ENCODE measurements at regions not wholly inside any gene's neighbourhood (a gene's known extent, or its start where the extent isn't known, plus 50 kb on each side); places are given as distances from the start of the nearest gene placed in this dataset.

DNA sequence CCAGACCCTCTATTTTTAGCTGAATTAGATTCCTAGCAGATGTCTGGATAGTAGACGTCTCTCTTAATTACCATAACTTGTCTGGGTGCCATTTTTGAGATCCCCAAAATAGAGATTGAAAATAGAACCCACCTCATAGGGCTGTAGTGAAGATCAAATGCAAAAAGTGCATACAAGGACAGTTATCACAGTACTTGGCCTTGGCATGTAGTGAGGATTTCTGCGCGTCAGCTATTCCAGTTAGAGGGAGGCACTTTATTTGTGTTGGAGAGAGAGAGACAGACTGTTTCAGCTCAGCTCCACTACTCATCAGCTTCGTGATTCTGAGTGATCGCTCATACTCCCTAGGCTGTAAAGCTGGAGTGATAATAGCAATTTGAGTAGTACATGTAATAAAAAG lies 59.6 kb upstream of the CDH13 start:
- no peak for DNase-seq

DNA sequence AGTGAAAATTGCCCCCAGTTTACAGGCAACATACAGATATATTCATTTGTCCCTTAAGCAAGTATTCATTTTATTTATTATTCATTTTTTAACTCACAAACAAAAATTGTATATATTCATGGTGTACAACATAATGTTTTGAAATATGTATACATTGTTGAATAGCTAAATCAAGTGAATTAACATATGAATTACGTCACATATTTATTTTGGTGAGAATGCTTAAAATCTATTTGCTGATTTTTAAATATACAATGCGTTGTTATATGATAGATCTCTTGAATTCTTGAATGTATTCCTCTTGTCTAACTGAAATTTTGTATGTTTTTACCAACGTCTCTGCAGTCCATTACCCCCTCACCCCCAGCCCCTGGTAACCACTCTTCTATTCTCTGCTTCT lies 63.4 kb upstream of the CDH13 start:
- no peak for DNase-seq

DNA sequence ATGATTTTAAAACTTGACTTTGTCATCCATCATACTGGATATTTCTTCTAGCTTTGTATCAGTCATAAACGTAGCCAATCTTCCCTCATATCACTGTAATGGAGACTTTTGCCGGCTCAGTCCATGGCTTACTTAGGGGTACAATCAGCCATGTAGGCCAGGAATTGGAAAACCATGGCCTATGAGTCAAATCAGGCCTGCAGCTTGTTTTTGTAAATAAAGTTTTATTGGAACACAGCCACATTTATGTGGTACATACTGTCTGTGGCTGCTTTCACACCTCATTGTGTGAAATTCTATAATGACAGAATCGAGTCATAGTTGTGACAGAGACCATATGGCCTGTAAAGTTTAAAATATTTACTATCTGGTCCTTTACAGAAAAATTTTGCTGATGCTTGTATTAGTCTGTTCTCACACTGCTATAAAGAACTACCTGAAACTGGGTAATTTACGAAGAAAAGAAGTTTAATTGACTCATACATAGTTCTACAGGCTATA lies 64.5 kb upstream of the CDH13 start:
- DNase-seq = no peak

DNA sequence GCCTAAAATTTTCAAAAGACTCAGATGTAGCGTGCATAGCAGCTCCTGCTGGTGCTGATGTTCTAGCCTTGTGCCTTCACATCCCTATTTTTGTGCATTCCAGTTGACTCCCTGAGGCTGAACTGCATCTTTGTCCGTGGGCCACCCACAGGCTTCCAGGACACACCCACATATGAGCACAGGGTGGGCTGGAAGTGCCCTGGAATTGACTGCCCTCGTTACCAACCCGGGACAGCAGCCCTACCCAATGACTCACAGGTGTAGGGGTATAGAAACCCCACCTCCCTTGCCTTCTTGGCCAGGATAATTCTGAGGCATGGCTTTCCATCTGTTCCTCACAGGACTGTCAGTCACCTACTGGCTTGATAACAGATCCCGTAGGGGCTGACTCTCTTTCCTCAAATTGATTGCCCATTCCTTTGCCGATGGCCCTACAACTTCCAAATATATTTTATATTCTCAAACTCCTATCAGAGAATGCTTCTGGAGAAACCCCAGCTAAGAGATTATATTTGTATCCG lies 65.9 kb upstream of the CDH13 start:
- no peak for DNase-seq

DNA sequence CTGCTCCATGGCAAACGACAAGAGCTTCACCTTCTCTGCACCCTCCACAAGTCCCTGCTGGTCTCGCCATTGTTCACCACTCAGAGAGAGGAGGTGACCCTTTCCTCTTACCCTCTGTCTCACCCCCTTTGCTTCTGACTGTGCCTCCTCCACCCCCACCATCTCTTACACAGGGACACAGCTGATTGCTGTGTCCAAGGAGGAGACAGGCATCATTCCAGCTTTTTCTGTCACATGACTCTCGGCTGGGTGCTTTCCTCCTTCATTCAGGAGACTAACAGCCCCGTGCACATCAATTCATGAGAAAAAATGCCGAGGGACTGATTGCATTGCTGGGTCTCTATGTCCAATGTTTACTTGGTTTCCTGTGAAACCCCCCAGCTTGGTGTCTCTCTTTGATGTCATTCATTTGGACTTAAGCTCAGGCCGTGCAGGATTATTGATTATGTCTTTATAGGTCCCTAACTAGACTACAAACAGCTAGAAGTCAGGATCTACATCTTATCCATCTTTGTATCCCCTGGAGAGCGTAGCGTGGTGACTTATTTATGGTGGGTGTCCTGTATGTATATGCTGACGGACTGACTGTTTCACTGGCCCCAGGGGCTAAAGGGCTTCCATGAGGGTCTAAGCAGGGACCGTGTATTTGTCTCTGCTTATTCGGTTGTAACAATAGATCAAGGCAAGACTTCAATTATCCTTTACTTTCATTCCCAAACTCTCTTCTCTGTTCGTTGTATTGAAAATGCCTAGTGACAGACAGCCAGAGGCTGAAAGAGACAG lies 82.2 kb upstream of the CDH13 start:
- no peak for DNase-seq

DNA sequence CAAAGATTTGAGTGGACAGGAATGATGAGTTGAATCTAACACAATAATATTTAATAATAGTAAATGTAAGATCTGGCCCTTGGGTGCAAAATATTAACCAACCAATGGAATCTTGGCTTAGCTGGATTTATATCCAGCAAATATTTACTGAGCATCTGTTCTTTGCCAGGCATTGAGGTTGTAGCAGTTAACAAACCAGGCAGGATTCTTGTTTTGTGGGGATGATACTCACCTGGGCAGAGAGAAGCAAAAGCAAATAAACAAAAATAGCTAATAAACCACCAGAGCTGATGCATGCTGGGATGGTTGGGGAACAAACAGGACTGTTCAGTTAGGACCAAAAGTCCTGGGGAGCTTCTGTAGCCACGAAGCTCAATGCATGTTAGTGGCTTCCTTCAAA lies 84.1 kb upstream of the CDH13 start:
- DNase-seq = no peak

DNA sequence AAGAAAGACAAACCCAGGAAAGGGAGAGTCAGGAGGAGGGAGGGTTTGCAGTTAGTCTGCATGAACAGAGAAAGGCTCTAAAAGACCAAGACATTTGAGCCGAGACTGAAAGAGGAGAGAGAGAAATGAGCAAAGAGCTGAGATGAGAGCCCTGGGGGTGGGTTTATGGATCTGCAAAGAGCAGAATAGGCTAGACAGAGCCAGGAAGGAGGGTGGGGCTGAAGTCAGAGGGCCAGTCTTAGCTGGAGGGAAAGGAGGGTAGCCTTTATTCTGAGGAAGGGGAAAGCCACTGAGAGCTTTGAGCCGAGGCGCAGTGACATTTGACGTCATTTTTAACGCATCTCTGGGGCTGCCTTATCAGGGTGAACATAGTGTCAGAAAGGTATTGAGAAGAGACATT lies 85.7 kb upstream of the CDH13 start:
- no peak for DNase-seq

DNA sequence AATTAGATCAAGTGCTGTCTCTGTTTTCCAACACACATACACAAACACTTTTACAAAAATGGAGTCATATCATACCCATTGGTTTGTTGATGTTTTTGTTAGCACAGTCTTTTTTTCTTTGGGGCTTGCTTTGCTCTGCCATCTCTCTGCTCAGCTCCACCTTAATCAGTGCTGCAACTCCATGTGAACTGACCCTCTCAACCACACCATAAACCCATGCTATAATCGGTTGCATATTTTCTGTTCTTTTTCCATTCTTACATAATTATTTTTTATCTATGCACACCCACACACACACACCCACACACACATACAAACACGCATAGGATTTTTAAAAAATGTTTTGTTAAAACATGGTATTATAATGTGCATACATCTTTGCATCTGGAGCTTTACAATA lies 91.0 kb upstream of the CDH13 start:
- DNase-seq = no peak

DNA sequence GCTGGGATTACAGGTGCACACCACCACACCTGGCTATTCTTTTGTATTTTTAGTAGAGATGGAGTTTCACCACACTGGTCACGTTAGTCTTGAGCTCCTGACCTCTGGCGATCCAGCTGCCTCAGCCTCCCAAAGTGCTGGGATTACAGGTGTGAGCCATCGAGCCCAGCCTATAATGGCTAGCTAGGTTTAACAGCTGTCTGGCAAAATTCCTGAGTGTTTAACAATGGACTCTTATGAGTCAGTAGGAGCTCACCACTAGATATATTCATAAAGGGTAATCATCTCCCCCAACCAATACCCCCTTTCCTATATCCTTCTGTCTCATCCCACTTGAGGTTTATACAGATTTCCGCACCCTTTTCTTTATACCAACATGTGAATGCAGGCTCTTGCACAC lies 91.5 kb upstream of the CDH13 start:
- DNase-seq = no peak

DNA sequence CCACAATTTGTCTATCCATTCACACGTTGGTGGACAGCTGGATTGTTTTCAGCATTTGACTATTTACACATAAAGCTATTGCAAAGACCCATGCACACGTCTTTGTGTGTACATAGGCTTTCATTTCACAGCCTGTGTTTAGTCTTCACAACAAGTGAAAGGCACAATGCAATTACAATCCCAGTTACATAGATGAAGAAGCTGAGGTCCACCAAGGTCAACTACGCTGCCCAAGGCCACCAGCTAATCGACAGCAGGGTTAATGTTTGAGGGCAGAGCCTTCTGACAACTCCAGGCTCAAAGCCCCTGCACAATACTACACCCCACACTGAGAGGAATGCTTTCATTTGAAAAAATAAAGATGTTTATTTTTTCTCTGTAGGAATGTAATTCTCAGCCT lies 93.6 kb upstream of the CDH13 start:
- DNase-seq = no peak

DNA sequence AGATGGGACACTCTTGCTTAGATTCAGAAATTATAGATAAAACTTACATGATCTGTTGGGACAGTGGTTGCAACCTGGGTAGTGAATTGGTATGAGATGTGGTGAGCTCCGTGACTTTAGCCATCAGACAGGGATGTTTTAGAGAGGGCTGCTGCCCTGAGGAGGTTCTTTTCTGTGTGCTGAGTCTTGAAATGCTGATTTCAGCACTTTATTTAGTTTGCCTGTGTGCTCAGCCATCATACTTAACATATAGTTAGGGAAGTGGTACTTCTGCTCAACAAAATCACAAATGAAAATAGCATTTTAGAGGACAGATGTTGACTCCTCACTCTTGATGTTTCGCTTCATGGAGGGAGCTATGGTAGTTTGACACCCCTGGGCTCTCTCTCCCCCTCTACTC lies 95.9 kb upstream of the CDH13 start:
- no peak for DNase-seq

DNA sequence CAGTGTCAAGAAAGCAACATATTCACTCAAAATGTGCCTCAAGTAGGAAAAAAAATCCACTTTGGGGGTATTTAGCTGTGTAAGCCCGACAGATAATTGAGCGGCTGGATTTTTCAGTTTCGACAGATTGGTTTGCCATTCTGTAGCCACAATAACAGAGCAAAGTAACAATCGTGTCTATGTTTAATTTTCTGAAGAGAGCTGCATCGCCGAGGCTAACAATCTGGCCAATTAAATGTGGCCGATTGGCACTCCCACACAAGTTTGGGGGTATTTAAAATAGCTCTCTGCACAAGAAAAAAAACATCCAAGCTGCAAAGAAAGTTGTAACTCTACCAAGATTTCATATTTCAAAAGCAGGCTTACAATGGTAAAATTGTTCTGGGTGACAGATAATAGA lies 99.7 kb upstream of the CDH13 start:
- DNase-seq = no peak

DNA sequence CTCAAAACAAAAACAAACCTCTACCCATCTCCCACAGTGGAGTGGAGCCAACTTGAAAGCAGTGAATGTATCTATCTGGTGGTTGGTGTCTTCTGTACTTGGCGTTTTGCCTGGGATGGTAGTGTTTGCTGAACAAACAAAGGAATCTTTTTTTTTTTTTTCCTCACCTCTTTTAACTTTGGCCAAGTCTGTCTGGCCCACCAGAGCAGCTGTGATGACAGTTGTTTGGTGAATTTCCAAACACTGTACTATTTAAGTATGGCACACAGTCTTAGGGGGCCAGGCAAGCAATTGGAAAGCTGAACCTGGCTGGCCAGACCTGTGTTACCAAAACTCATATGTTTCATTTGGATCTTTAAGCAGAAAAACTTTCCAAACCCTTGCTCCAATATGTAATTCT lies 101.8 kb upstream of the CDH13 start:
- DNase-seq = no peak

DNA sequence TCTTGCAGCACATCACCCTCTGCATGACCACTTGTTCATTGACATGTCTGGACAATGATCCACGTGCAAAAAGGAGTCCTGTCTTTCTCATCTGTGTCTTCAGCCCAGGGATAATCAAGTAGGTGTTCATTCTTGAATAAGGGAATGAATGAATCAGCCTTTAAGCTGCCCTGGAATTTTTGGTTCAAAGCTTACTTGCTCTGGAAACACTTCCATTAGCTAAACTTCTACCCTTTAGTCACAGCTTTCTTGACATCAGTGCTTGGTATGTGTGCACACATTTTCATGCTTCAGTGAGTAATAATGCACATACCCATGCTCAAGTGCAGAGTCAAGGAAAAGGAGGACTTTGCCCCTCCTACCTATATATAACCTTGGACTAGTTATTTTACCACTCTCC lies 103.0 kb upstream of the CDH13 start:
- no peak for DNase-seq

DNA sequence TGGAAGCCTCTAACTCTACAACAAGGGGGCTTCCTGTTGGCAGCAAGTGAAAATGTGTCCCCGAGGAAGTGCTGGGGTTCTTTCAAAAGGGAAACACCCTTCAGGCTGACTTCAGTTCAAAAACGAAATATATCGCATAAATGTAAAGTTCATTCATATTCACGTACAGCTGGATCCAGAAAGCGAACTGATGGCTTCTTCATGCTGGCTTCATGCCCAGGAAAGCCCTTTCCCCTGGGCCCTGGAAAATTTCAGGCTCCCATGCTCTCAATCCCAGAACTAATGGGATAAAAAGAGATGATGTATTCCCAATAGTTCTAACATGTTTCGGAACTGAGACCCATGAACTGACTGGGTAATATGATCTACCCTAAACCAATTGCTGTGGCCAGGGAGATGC lies 104.7 kb upstream of the CDH13 start:
- no peak for DNase-seq

DNA sequence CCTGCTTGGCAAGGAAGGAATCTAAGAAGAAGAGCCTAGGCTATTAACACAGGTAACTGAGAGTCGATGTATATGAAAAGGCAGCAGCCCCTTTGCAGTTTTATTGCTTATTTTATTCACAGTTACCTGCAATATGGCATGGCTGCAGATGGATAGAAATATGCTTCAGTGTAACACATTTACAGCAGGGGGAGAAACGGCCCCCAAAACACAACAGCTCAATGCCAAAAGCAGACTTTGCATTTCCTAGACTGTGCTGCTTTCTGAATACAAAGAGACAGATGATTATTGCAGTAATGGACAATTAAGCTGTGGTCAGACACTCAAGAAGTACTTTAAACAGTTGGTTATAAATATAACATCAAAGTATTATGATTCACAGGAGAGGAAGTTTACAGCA lies 108.0 kb upstream of the CDH13 start:
- DNase-seq = no peak

DNA sequence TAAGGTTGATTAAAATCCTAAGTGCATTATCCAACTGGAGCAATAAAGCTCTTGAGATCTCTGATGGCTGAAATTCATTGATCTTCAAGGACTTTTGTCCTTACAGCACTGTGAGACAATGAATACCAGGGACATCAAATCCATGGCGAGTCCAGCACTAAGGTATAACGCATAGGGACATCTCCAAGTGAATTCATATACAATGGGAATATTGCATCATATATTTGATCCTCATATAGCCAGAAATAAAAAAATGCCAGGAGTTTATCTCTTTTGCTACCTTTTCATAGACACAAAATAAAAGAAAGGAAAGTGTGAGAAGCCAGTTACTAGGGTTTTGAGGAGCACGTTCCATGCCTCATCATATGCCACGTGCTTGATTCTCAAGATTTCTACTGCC lies 112.5 kb upstream of the CDH13 start:
- no peak for DNase-seq

DNA sequence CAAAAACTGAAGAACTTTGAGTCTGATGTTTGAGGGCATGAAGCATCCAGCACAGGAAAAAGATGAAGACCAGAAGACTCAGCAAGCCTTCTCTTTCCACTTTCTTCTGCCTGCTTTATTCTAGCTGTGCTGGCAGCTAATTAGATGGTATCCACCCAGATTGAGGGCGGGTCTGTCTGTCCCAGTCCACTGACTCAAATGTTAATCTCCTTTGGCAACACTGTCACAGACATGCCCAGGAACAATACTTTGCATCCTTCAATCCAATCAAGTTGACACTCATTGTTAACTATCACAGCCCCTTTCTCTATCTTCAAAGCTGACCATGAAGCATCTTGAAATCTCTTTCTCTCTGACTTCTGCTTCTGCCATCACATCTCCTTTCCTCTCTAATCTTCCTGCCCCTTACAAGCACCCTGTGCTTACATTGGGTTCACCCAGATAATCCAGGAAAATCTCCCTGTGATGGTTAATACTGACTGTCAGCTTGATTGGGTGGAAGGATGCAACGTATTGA lies 115.9 kb upstream of the CDH13 start:
- DNase-seq = no peak

DNA sequence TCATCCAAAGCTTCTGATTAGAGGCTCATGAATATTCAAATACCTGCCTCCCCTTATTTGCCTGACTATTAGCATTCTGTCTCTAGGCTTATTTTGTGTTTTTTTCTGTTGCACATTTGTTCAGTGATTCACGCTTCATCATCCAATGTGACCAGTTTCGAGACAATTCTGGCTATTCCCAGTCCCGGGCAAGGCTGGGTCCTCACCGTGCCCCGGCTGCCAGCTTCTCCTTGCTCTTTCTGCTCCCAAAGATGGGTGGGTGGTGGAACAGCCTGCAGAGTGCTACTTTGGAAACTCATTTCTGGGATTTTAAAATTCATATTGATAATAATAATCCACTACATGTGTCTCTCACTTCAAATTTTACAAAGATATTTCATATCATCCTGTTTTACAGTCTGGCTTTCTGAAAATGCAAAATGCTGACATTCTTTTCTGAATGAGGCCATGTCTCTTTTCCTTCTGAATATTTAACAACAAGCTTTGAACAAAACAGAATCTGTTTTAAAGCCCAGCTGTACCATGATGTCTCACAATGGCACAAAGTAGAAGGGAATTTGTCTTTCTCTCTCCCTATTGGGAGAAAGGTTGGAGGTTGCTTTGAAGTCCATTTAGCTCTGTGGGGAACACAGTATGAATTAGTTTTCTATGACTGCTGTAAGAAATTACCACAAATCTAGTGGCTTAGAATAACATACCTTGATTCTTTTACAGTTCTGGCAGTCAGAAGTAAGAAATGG lies 116.9 kb upstream of the CDH13 start:
- DNase-seq = no peak

DNA sequence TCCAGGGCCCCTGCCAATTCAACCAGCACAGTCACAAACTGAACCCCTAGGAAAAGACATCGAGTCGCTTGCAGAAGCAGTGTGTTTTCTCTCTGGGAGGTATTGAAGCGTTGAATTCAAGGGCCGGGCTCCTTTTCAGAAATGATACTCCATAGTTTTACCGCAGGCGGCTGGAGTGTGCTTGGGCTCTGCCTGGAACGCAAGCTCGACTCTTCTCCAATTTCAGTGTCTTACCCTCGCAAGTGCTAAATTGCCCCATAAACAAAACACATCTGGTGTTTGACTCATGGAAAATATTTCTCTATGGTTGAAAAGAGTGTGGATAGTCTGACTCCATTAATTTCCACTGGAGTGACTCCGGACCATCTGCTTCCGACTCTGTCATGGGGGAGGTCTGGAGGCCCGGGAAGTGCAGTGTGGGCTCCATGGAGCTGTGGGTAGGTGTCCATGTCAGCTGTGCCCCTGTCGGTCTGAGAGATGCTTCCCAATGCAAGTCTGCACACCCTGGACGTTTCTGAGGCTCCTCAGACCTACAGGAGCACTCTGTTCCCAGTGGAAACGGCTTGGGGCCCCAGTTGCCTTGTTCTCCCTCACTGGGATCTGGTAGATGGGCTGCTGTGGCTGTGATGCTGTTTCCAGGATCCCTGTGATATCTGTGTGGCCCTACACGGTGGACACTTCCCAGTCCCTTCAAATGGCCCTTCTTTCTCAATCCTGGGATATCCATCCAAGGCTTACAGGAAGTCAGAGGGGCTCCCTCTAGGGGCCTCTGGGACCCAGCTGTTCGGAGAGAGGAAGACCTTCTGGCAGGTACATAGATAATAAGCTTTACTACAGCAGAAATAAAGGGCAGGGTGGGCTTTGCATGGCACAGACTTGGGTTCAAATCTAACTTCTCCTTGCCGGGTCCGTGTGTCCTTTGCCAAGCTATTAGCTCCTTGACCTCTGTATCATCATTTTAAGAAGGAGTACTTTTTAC lies 119.8 kb upstream of the CDH13 start:
- no peak for DNase-seq

DNA sequence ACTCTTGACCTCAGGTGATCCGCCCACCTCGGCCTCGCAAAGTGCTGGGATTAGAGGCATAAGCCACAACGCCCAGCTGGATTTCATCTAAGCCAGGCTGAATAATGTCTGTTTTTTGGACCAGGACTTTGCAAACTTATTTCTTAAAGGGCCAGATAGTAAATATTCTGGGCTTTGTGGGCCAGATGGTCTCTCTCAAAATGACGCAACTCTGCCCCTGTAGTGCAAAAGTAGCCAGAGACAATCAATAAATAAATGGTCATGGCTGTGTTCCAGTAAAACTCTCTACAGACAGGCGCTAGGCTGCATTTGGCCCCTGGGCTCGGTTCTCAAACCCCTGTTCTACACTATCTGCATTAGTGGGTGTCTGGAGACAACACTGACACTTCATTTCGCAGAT lies 121.9 kb upstream of the CDH13 start:
- no peak for DNase-seq

DNA sequence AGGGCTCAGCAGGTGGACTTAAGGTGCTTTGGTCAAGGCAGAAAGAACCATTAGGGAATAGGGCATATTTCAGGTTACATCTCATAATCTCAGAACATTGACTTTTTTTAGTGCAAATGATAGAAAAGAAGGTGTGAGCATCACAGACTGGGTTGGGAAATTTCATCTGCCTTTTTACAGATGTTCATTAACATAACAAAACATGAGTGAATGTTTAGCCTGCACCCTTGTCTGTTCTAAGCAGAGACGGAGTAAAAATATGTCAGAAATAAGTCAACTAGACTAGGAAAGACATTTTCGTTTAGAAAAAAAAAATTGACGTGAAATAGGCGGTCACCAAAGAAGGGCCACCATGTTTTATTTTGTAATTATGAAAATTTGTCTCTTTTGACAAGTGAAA lies 127.5 kb upstream of the CDH13 start:
- DNase-seq = no peak

DNA sequence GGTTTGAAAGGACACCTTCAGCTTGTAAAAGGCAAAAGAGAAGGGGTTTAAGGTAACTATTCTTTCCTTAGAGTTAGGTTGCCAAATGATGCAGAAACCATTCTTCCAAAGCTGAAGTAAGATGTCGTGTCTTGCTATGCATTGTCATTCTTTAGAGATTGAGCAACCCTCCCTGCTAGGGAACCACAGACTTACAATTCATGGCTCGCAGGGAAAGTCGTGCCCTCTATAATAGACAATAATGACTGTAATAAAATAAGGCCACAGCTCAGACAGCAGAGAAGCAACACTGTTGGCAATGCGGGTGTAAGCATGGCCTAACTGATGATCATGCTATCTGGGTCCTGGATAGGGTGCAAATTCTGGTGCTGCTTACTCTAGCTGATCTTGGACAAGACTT lies 129.6 kb upstream of the CDH13 start:
- no peak for DNase-seq
